ENCODE measurements at regions not wholly inside any gene's neighbourhood (a gene's known extent, or its start where the extent isn't known, plus 50 kb on each side); places are given as distances from the start of the nearest gene placed in this dataset.

DNA sequence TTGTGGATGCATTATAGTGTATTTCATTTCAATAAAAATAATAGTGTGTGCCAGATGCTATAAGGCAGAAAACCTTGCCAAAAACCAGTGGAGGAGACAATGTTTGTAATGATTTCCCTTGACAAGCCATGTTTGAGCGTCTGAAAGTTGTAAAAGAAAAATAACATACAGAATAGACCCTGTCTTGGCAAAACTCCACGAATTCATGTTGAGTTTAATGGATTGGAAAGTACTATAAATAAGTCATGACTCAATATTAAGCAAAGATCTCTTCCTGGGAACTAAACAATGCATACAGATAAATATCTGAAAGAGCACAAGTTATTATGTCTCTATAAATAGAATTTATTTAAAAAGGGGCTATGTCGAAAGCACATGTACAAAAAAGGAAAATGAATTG is 543.5 kb downstream of the GABRG1 start:
- in situ Hi-C loops (cut with HindIII; ENCODE audit: low pct_unique_long_range_greater_than_20kb, low sequenced_read_pairs): no loop called here
- DNase-seq (ENCODE audit: low read depth in 1 of 2, low spot score in 1 of 2): no peak
- TF ChIP-seq JUND (IDR thresholded peaks at IDR 0.05; ENCODE audit: low read depth): no peak

DNA sequence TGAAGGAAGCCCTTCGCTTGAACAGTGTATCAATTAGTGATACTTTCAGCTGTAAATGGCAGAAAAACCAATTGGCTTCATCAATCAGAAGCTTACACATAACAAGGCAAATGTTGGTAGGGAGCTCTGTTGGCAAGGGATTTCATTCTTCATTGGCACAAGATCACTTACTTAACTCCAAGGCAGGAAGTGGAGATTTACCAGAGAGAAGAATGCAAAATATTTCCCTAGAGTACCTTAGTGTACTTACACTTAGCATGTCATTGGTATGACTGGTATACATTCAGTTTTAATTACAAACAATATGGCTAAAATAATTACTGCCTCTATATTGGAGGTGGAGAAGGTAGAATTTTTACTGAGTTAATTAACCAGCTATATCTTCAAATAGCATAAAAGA is 545.0 kb downstream of the GABRG1 start:
- TF ChIP-seq JUND (IDR thresholded peaks at IDR 0.05; ENCODE audit: low read depth): no peak
- in situ Hi-C loops (cut with HindIII; ENCODE audit: low pct_unique_long_range_greater_than_20kb, low sequenced_read_pairs): no loop called here
- DNase-seq (ENCODE audit: low read depth in 1 of 2, low spot score in 1 of 2): no peak

DNA sequence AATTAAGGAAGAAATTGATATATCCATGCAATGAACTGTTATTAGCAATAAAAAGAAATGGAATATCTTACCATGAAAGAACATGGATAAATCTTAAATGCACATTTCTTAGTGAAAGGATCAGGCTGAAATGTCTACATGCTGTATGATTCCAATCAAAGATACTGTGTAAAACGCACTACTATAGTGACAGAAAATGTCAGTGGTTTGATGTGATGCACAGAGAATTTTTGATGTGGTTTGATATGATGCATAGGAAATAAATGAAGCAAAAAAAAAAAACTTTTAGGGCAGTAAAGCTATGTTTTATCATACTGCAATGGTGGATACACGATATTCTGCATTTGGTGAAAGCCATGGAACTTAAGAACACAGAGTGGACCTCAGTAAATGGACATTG is 547.6 kb downstream of the GABRG1 start:
- no peak for TF ChIP-seq JUND (IDR thresholded peaks at IDR 0.05; ENCODE audit: low read depth)
- DNase-seq (ENCODE audit: low read depth in 1 of 2, low spot score in 1 of 2): no peak
- in situ Hi-C loops (cut with HindIII; ENCODE audit: low pct_unique_long_range_greater_than_20kb, low sequenced_read_pairs): no loop called here

DNA sequence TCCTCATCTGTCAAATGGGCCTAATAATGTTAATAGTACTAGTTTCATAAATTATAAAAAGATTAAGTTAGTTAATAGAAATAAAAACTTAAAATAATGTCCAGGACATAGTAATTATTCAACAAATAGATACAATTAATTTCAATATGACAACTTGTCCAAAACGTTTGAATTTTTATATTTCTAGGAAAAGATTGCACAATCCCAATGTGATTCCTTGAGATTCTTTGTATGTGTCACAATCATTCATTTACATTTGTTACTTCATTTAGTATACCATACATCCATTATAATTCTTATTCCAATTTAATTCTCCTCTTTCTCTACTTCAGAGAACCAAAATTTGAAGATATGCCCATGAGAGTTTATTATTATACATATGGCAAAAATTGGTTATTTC is 554.2 kb downstream of the GABRG1 start:
- no peak for DNase-seq (ENCODE audit: low read depth in 1 of 2, low spot score in 1 of 2)
- in situ Hi-C loops (cut with HindIII; ENCODE audit: low pct_unique_long_range_greater_than_20kb, low sequenced_read_pairs): no loop called here
- no peak for TF ChIP-seq JUND (IDR thresholded peaks at IDR 0.05; ENCODE audit: low read depth)

DNA sequence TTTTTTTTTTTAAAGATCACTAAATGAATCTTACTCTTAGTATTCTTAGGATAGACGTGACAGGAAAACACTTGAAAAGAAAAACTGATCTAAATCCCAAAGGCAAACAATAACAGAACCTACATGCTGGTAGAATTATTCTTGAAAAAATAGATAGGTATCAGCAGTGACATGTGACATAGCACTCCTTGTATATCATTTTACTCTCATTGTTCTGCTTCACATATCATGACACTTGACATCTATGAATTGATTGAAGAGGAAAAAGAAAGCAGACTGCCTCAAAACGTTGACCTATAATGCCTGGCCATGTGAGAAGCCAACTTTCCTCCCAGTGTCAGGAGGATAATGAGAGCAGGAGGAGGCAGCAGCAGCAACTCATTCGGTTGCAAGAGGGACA is 555.2 kb downstream of the GABRG1 start:
- in situ Hi-C loops (cut with HindIII; ENCODE audit: low pct_unique_long_range_greater_than_20kb, low sequenced_read_pairs): no loop called here
- no peak for TF ChIP-seq JUND (IDR thresholded peaks at IDR 0.05; ENCODE audit: low read depth)
- DNase-seq (ENCODE audit: low read depth in 1 of 2, low spot score in 1 of 2): no peak

DNA sequence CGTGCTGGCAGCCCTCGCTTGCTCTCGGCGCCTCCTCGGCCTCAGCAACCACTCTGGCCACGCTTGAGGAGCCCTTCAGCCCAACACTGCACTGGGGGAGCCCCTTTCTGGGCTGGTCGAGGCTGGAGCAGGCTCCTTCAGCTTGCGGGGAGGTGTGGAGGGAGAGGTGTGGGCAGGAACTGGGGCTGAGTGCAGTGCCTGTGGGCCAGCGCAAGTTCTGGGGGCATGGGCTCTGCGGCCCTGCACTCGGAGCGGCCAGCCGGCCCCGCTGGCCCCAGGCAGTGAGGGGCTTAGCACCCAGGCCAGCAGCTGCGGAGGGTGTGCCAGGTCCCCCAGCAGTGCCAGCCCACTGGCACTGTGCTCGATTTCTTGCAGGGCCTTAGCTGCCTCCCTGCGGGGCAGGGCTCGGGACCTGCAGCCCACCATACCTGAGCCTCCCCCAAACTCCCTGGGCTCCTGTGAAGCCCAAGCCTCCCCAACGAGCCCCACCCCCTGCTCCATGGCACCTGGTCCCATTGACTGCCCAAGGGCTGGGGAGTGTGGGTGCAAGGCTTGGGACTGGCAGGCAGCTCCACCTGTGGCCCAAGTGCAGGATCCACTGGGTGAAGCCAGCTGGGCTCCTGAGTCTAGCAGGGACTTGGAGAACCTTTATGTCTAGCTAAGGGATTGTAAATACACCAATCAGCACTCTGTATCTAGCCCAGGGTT is 556.8 kb downstream of the GABRG1 start:
- no peak for TF ChIP-seq JUND (IDR thresholded peaks at IDR 0.05; ENCODE audit: low read depth)
- in situ Hi-C loops (cut with HindIII; ENCODE audit: low pct_unique_long_range_greater_than_20kb, low sequenced_read_pairs): no loop called here
- DNase-seq (ENCODE audit: low read depth in 1 of 2, low spot score in 1 of 2): no peak

DNA sequence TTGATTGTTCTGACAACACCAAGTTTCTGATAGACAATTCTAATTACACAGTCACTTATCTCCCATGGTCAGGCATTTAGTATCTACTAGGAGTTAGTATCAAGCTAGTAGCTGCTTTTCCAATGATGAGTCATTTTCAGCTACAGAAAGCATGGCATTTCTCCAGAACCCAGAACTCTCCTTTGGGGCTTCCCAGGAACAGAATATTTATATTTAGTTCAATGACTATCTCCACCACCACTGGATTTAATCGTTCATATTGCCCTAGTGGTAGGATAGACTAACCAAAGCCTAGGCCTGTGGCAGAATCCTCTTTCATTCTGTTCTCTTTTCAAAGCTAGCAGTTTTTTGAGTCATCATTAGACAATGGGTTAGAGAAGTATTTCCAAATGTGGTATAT is 569.4 kb downstream of the GABRG1 start:
- DNase-seq (ENCODE audit: low read depth in 1 of 2, low spot score in 1 of 2): no peak
- TF ChIP-seq JUND (IDR thresholded peaks at IDR 0.05; ENCODE audit: low read depth): no peak
- in situ Hi-C loops (cut with HindIII; ENCODE audit: low pct_unique_long_range_greater_than_20kb, low sequenced_read_pairs): no loop called here

DNA sequence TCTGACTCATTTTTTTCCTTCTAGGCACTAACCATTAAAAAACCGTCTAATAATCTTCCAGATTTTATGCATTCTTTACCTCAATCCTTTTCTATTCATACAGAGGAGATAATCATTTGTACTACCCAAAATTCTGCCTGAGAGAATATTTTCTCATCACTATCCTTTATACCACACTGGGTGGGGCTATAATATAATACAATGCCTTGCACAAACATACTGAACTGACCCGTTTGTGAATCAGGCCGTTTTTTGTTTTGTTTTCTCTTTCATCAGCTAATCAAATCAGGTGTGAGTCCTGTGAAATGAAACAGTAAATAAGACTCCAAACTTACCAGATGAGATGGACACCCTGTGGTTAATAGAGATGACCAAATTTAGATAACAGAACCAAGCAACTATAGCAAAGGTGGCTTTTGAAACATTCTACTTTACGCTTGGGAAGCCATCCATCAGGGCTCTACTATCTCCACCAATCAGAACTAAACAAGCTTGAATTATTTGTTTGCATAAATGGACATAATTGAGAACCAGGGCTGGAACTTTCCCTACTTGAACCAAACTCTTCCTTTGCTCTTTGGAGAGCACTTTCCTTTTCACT is 573.0 kb downstream of the GABRG1 start:
- in situ Hi-C loops (cut with HindIII; ENCODE audit: low pct_unique_long_range_greater_than_20kb, low sequenced_read_pairs): no loop called here
- no peak for TF ChIP-seq JUND (IDR thresholded peaks at IDR 0.05; ENCODE audit: low read depth)
- DNase-seq (ENCODE audit: low read depth in 1 of 2, low spot score in 1 of 2): peak in 1 of 2 experiments; percentile 9

DNA sequence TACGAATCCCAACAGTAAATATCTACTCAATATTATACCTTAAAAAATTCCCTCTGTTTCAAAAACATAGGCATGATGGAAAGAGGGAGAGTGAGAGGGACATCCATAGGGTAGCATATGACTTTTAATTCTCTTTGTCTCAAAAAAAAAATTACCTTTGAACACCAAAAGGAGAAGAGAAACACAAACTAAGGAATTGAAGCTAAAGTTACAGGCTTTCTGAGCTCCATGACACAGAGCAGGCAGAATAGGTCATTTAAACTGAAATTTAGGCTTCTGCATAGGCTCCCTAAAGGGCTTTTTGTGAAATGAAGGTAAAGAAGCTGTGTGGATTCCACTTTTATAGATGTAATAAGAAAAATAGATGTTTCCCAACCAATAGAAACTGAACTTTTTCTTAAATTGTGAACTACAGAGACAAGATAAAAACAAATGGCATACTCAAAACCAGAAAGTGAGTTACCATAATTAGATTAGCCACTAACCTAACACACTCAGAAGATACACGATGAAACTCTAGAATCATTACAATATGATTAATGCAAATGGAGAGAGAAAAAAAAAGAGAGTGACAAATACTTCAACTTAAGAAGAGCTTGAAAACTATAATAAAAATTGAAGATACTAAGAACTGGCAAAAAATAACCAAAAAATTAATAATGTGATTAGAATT is 584.6 kb downstream of the GABRG1 start:
- in situ Hi-C loops (cut with HindIII; ENCODE audit: low pct_unique_long_range_greater_than_20kb, low sequenced_read_pairs): no loop called here
- no peak for DNase-seq (ENCODE audit: low read depth in 1 of 2, low spot score in 1 of 2)
- TF ChIP-seq JUND (IDR thresholded peaks at IDR 0.05; ENCODE audit: low read depth): no peak

DNA sequence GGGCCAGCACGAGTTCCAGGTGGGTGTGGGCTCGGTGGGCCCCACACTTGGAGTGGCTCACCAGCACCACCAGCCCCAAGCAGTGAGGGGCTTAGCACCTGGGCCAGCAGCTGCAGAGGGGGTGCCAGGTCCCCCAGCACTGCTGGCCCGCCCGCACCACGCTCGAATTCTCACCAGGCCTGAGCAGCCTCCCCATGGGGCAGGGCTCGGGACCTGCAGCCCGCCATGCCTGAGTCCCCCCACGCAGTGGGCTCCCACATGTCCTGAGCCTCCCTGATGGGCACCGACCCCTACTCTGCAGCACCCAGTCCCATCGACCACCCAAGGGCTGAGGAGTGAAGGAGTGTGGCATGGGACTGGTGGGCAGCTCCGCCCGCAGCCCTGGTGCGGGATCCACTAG is 593.4 kb downstream of the GABRG1 start:
- no peak for DNase-seq (ENCODE audit: low read depth in 1 of 2, low spot score in 1 of 2)

DNA sequence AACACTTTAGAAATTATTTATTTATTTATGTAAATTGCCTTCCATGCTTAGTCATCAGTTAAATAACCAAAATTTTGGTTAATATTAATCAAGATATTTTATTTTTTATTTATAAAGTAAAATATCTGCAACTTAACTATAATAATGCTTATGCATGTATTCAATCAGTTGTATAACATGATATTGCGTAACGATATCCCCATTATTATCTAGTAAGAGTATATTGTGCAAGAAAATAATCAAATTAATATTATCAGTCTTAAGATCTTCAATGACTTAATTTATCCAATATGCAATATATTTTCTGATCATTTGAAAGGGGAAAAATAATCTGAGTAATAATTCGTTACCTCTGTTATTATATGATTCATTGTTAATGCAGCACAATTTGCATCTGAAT is 596.7 kb downstream of the GABRG1 start:
- no peak for DNase-seq (ENCODE audit: low read depth in 1 of 2, low spot score in 1 of 2)
- no peak for TF ChIP-seq JUND (IDR thresholded peaks at IDR 0.05; ENCODE audit: low read depth)
- in situ Hi-C loops (cut with HindIII; ENCODE audit: low pct_unique_long_range_greater_than_20kb, low sequenced_read_pairs): no loop called here

More for the DNA sequence above, 593.4 kb downstream of the GABRG1 start:
- in situ Hi-C loops (cut with HindIII; ENCODE audit: low pct_unique_long_range_greater_than_20kb, low sequenced_read_pairs): no loop called here
- TF ChIP-seq JUND (IDR thresholded peaks at IDR 0.05; ENCODE audit: low read depth): no peak

DNA sequence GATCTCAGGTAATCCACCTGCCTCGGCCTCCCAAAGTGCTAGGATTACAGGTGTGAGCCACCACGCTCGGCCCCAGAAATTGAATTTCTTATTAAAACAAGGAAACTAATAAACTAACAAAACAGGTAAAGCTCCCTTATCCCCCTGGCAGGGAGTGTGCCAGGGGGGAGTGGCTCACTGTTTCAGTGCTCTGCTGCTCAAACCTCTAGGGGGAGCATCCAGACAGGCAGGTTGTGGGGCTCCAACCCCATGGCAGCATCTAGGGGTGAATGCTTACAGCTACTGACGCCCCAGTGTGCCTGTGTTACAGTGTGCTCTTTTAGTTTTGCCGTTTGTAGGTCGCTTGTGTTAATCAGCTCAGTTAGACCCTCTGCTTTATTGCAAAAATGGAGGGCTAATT is 605.0 kb downstream of the GABRG1 start:
- TF ChIP-seq JUND (IDR thresholded peaks at IDR 0.05; ENCODE audit: low read depth): no peak
- DNase-seq (ENCODE audit: low read depth in 1 of 2, low spot score in 1 of 2): peak in 1 of 2 experiments; percentile 14
- in situ Hi-C loops (cut with HindIII; ENCODE audit: low pct_unique_long_range_greater_than_20kb, low sequenced_read_pairs): no loop called here

DNA sequence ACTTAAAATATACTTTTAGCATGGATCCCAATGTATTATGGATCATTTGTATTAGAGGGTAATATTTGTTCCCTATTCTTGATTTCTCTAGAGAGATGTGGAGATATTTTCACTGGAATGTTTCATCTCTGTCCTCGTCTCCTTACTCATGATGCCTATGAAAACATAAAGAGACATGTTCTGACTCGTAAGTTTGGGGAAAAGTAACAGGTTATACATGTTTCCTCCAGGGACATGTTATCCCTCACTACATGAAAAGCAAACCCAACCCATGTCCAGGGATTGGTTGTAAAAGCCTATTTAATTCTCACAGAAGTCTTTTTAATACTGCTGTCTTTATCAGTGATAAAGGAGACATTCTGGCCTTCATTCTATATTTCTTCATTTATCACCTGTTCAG is 621.4 kb downstream of the GABRG1 start:
- in situ Hi-C loops (cut with HindIII; ENCODE audit: low pct_unique_long_range_greater_than_20kb, low sequenced_read_pairs): no loop called here
- TF ChIP-seq JUND (IDR thresholded peaks at IDR 0.05; ENCODE audit: low read depth): no peak
- no peak for DNase-seq (ENCODE audit: low read depth in 1 of 2, low spot score in 1 of 2)
